Keratinocyte (primary cell): ENCODE measurements at regions not wholly inside any gene's neighbourhood (a gene's known extent, or its start where the extent isn't known, plus 50 kb on each side); places are given as distances from the start of the nearest gene placed in this dataset.

ENCODE experiments used
- DNase-seq: peaks from one replicate; pipeline ENCODE4 v3.0.0-alpha.2; 2011; ENCODE audit warnings: low read depth, missing footprints, low spot score
- FAIRE-seq: peaks from 2 replicates; lab custom pipeline; 2011; peaks lifted over from hg19 to GRCh38; lab: Jason Lieb, UNC
- H2AFZ ChIP-seq: 2 replicates; pipeline ENCODE4 v1.6.0; 2012; ENCODE audit warnings: low read length, control low read depth, inconsistent platforms; ENCODE audit not compliant: control insufficient read depth
- H3K27ac ChIP-seq: 2 replicates; pipeline ENCODE4 v1.5.1; 2011; ENCODE audit warnings: low read length; ENCODE audit not compliant: control insufficient read depth, insufficient read depth
- H3K27me3 ChIP-seq: 3 replicates; pipeline ENCODE4 v1.6.0; 2011; ENCODE audit warnings: low read length; ENCODE audit not compliant: control insufficient read depth, insufficient read depth; ENCODE audit errors: extremely low read depth
- H3K36me3 ChIP-seq, 2 experiments: 2 replicates in 1 of 2; 3 replicates in 1 of 2; pipeline ENCODE4 v1.5.1; 2011; ENCODE audit warnings: low read length in 2 of 2, mild to moderate bottlenecking in 1 of 2; ENCODE audit not compliant: control insufficient read depth in 2 of 2, insufficient read depth in 2 of 2; ENCODE audit errors: extremely low read depth in 1 of 2
- H3K4me1 ChIP-seq: 3 replicates; pipeline ENCODE4 v1.5.1; 2011; ENCODE audit warnings: low read length; ENCODE audit not compliant: control insufficient read depth, insufficient read depth; ENCODE audit errors: extremely low read depth
- H3K4me2 ChIP-seq: 3 replicates; pipeline ENCODE4 v1.6.0; 2011; ENCODE audit warnings: low read depth, low read length; ENCODE audit not compliant: control insufficient read depth, insufficient read depth; ENCODE audit errors: extremely low read depth
- H3K4me3 ChIP-seq, 3 experiments: fragments of 200-600 bp in 1 of 3; sonication (generic) in 1 of 3; 2 replicates in 2 of 3; 3 replicates in 1 of 3; pipeline ENCODE4 v1.5.1; 2011 to 2016; ENCODE audit warnings: low read length in 3 of 3, mild to moderate bottlenecking in 3 of 3, control low read depth in 2 of 3, inconsistent platforms in 1 of 3, low read depth in 1 of 3, mixed read lengths in 1 of 3, mixed run types in 1 of 3, moderate library complexity in 1 of 3; ENCODE audit not compliant: control insufficient read depth in 2 of 3, insufficient read depth in 2 of 3; ENCODE audit errors: extremely low read depth in 1 of 3
- H3K79me2 ChIP-seq: 2 replicates; pipeline ENCODE4 v1.6.0; 2012; ENCODE audit warnings: low read length; ENCODE audit not compliant: control insufficient read depth, insufficient read depth
- H3K9ac ChIP-seq: 3 replicates; pipeline ENCODE4 v1.6.0; 2011; ENCODE audit warnings: low read length; ENCODE audit not compliant: control insufficient read depth, insufficient read depth; ENCODE audit errors: extremely low read depth
- H3K9me1 ChIP-seq: 3 replicates; pipeline ENCODE4 v1.6.0; 2011; ENCODE audit warnings: low read length; ENCODE audit not compliant: control insufficient read depth, insufficient read depth; ENCODE audit errors: extremely low read depth
- H3K9me3 ChIP-seq: 2 replicates; pipeline ENCODE4 v1.5.1; 2012; ENCODE audit warnings: low read depth, low read length; ENCODE audit not compliant: control insufficient read depth
- H4K20me1 ChIP-seq: 3 replicates; pipeline ENCODE4 v1.6.0; 2011; ENCODE audit warnings: low read length; ENCODE audit not compliant: control insufficient read depth, insufficient read depth; ENCODE audit errors: extremely low read depth
- CTCF ChIP-seq, 3 experiments: IDR thresholded peaks in 1 of 3; conservative IDR thresholded peaks in 1 of 3; optimal IDR thresholded peaks in 1 of 3; 2 replicates in 2 of 3; 3 replicates in 1 of 3; pipeline versions ENCODE3 to v1.5.1; 2011; ENCODE audit warnings: low read length in 3 of 3, mild to moderate bottlenecking in 3 of 3, moderate library complexity in 2 of 3, control low read depth in 1 of 3, inconsistent platforms in 1 of 3; ENCODE audit not compliant: insufficient read depth in 2 of 3; ENCODE audit errors: extremely low read depth in 1 of 3
- EZH2 ChIP-seq: IDR thresholded peaks from one replicate; pipeline ENCODE4 v1.6.1; 2012; ENCODE audit warnings: inconsistent platforms, mild to moderate bottlenecking, low read length, moderate library complexity
- dilution Hi-C: fragments of 300-500 bp; cut with MboI; formaldehyde crosslinking; loops from one replicate; pipeline ENCODE4 v1.7.0; 2020; ENCODE audit warnings: low sequenced_read_pairs; ENCODE audit not compliant: extremely low pct_ligation_motif_present

GRCh38 chr2:121858369-121858768, 102.9 kb downstream of the TSN start:
- no peaks in the 10 kb centered on the region for H3K4me1 ChIP-seq
- FAIRE-seq (no peak), DNase-seq (no peak)
- no peak overlapping the region for H3K4me2 ChIP-seq
- dilution Hi-C loops, result no loop called here
- TF ChIP-seq CTCF (optimal IDR thresholded peaks at IDR 0.05 in 1 of 3, IDR thresholded peaks at IDR 0.05 in 1 of 3, conservative IDR thresholded peaks at IDR 0.05 in 1 of 3; ENCODE audit: extremely low read depth in 1 of 3, insufficient read depth in 2 of 3, low read length in 3 of 3) (no peak), EZH2 (no peak)
- no peaks in the 10 kb centered on the region for H3K27me3 ChIP-seq
- H4K20me1 ChIP-seq, result no peaks in the 10 kb centered on the region
- H3K79me2 ChIP-seq, result no peaks in the 10 kb centered on the region
- no peaks in the 10 kb centered on the region for H3K9me3 ChIP-seq
- no peak overlapping the region for H3K9ac ChIP-seq
- H3K36me3 ChIP-seq, result no peaks in the 10 kb centered on the region
- H3K4me3 ChIP-seq, result no peak overlapping the region
- no peak overlapping the region for H2AFZ ChIP-seq
- H3K27ac ChIP-seq, result no peak overlapping the region
- no peaks in the 10 kb centered on the region for H3K9me1 ChIP-seq

GRCh38 chr2:121858847-121859246, 103.4 kb downstream of the TSN start:
- TF ChIP-seq EZH2, result no peak
- no peak for TF ChIP-seq CTCF (optimal IDR thresholded peaks at IDR 0.05 in 1 of 3, IDR thresholded peaks at IDR 0.05 in 1 of 3, conservative IDR thresholded peaks at IDR 0.05 in 1 of 3; ENCODE audit: extremely low read depth in 1 of 3, insufficient read depth in 2 of 3, low read length in 3 of 3)
- Histone ChIP-seq H3K27me3 (no peaks in the 10 kb centered on the region), H3K27ac (no peak overlapping the region), H3K4me3 (no peak overlapping the region), H4K20me1 (no peaks in the 10 kb centered on the region), H3K4me2 (no peak overlapping the region), H2AFZ (no peak overlapping the region), H3K9me3 (no peaks in the 10 kb centered on the region), H3K36me3 (no peaks in the 10 kb centered on the region), H3K79me2 (no peaks in the 10 kb centered on the region), H3K4me1 (no peaks in the 10 kb centered on the region), H3K9me1 (no peaks in the 10 kb centered on the region), H3K9ac (no peak overlapping the region)
- DNase-seq, result no peak
- dilution Hi-C loops, result no loop called here
- FAIRE-seq, result no peak
